Pancreas (tissue), 10 donors: ENCODE measurements at regions not wholly inside any gene's neighbourhood (a gene's known extent, or its start where the extent isn't known, plus 50 kb on each side); places are given as distances from the start of the nearest gene placed in this dataset.

Experiments used
- ATAC-seq, 4 donors: fragments of 200-7000 bp; cut with Tn5 transposase; one replicate each; pipeline versions ENCODE4 v1.8.0 to v1.9.1; 2020; ENCODE audit warnings: mild to moderate bottlenecking in 4 of 4, moderate library complexity in 4 of 4
- DNase-seq, 6 donors: peaks; one replicate each; pipeline ENCODE4 v3.0.0-alpha.2; 2020
- FAIRE-seq: peaks from 2 replicates; lab custom pipeline; 2012; peaks lifted over from hg19 to GRCh38; lab: Jason Lieb, UNC
- H3K27ac ChIP-seq, 4 donors: fragments of 200-600 bp; sonication (generic); 1 replicate in 3 of 4; 2 replicates in 1 of 4; pipeline versions ENCODE4 v1.5.0 to v1.8.0; 2020
- H3K27me3 ChIP-seq, 4 donors: fragments of 200-600 bp; one replicate each; pipeline ENCODE4 v1.8.0; 2021
- H3K36me3 ChIP-seq, 3 donors: fragments of 200-600 bp; sonication (generic) in 1 of 3; one replicate each; pipeline versions ENCODE4 v1.5.0 to v1.8.0; 2020 to 2021
- H3K4me1 ChIP-seq, 3 donors: fragments of 200-600 bp; one replicate each; pipeline ENCODE4 v1.8.0; 2021
- H3K4me3 ChIP-seq, 4 donors: fragments of 200-600 bp; sonication (generic) in 2 of 4; one replicate each; pipeline versions ENCODE4 v1.5.0 to v1.8.0; 2020 to 2021
- H3K9me3 ChIP-seq, 4 donors: fragments of 200-600 bp; one replicate each; pipeline ENCODE4 v1.8.0; 2021
- WGBS, 2 donors: extraction: QIAGEN DNeasy Blood & Tissue Kit; methylation state at CpG; one replicate each; pipeline ENCODE4 v1.1.7; 2013; 5-methylcytosine and 5-hydroxymethylcytosine counted together
- intact Hi-C, 3 donors: fragments of 100-400 bp; cut with DNase I; formaldehyde crosslinking; loops; one replicate each; pipeline versions ENCODE4 v1.11.1 to v1.14.2; 2022
- TF ChIP-seq, protein P1 (sequence below), 4 donors: fragments of 200-600 bp; sonication (generic) in 3 of 4; IDR thresholded peaks; one replicate each; pipeline versions ENCODE4 v1.5.0 to v1.8.0; 2021; ENCODE audit warnings: antibody characterized with exemption in 4 of 4
- donor health status: healthy with polysubstance abuse.
- donor health status: DM: no; HTN: no; CAD: no; lungs with moderate emphysema.
- donor health status: DM: no; HTN: no; CAD: no.
- donor health status: control.
- donor health status: control.
- donor health status: Bipolar disorder and iron deficiency.
- donor health status: DM: yes; HTN: yes; CAD: no.
- donor health status: DM: no; HTN: no; CAD: no.
- donor health status: DM: no; HTN: no; CAD: no.
- donor health status: DM: yes; HTN: yes; CAD: no.

DNA sequence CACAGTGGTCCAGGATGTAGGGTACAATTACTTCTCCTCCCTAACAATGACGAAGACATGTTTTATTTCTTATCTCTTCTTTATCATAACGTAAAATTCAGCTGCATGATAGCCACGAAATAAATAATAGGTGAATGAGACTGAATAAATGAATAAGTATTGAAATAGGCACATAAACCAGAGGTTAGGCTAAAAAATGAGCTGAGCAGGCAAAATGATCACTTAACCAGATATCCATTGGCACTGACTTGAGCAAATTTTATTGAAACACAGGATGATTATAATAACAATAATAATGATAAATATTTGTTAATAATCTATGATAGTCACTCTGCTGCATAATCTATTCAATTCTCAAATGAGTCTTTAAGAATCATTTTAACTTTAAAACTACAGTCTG lies 506.9 kb upstream of the ZNF804A start:
- TF ChIP-seq, protein P1, sequence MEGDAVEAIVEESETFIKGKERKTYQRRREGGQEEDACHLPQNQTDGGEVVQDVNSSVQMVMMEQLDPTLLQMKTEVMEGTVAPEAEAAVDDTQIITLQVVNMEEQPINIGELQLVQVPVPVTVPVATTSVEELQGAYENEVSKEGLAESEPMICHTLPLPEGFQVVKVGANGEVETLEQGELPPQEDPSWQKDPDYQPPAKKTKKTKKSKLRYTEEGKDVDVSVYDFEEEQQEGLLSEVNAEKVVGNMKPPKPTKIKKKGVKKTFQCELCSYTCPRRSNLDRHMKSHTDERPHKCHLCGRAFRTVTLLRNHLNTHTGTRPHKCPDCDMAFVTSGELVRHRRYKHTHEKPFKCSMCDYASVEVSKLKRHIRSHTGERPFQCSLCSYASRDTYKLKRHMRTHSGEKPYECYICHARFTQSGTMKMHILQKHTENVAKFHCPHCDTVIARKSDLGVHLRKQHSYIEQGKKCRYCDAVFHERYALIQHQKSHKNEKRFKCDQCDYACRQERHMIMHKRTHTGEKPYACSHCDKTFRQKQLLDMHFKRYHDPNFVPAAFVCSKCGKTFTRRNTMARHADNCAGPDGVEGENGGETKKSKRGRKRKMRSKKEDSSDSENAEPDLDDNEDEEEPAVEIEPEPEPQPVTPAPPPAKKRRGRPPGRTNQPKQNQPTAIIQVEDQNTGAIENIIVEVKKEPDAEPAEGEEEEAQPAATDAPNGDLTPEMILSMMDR (IDR thresholded peaks at IDR 0.05): no peak
- H3K27me3 ChIP-seq: no peaks in the 10 kb centered on the region
- intact Hi-C loops: no loop called here
- ATAC-seq (no peak), DNase-seq (no peak), FAIRE-seq (no peak)
- no peak overlapping the region for H3K27ac ChIP-seq
- no peaks in the 10 kb centered on the region for H3K36me3 ChIP-seq
- WGBS, 2 donors: 61 to 76% methylated on average over 3 of the region's 3 CpGs
- peaks cover 0 to 2% (median 0%) of the 10 kb centered on the region in 3 donors for H3K4me1 ChIP-seq
- H3K9me3 ChIP-seq: no peaks in the 10 kb centered on the region
- no peak overlapping the region for H3K4me3 ChIP-seq

DNA sequence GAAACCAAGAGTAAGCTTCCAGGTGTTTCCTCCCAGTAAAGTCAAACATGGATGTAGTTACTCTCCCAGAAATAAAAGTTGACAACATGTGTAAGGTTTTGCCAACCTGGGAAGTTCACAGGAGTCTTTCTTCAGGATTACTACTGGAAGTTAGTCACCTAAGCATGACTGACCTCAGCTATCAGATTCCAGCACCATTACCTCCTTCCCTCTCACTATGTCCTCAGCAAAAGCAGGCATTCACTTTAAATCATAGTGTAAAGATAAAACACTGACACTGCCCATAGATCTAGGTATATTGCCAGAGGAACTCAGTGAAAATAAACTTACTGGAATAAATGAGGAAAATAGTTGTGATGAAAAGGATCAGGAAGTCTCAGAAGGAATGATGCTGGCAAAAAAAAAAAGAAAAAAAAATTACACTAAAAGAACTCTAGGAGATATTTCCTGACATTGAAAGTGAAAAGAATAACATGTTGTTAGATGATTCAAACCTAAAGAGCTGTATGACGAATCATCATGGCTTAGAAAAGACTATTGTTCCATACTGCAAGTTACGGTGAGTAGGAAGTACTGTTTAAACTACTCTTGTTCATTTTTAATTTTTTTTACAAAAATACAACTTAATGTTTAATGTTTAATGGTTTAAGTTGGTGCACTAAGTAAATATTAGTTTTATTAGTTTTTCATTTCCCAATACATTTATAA lies 484.5 kb upstream of the ZNF804A start:
- FAIRE-seq: peak; percentile 17
- TF ChIP-seq, protein P1 (IDR thresholded peaks at IDR 0.05): no peak
- H3K27me3 ChIP-seq: no peaks in the 10 kb centered on the region
- H3K36me3 ChIP-seq: no peaks in the 10 kb centered on the region
- no peak for DNase-seq
- no peak overlapping the region for H3K27ac ChIP-seq
- no peaks in the 10 kb centered on the region for H3K9me3 ChIP-seq
- no peak overlapping the region for H3K4me3 ChIP-seq
- ATAC-seq: no peak
- WGBS, 2 donors: 72 to 80% methylated on average over 2 of the region's 2 CpGs
- intact Hi-C loops: no loop called here
- no peaks in the 10 kb centered on the region for H3K4me1 ChIP-seq

DNA sequence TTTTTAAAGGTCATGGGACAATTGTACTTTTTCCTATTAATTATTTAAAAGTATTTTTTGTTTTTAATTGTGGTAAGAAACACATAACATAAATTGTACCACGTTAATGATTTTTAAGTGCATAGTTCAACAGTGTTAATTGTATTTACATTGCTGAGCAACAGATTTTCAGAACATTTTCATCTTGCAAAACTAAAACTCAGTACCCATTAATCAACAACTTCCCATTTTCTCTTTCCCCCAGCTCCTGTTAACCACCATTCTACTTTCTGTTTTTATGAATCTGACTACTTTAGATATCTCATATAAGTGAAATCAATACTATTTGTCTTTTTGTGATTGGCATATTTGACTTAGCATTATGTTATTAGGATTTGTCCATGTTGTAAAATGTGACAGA lies 483.9 kb upstream of the ZNF804A start:
- ATAC-seq (no peak), FAIRE-seq (peak; percentile 37), DNase-seq (no peak)
- Histone ChIP-seq H3K27me3 (no peaks in the 10 kb centered on the region), H3K27ac (no peak overlapping the region), H3K36me3 (no peaks in the 10 kb centered on the region), H3K4me3 (no peak overlapping the region), H3K4me1 (no peaks in the 10 kb centered on the region), H3K9me3 (no peaks in the 10 kb centered on the region)
- TF ChIP-seq, protein P1 (IDR thresholded peaks at IDR 0.05): no peak
- 28 to 34% methylated on average over 1 of the region's 1 CpG for WGBS, 2 donors
- intact Hi-C loops: no loop called here

DNA sequence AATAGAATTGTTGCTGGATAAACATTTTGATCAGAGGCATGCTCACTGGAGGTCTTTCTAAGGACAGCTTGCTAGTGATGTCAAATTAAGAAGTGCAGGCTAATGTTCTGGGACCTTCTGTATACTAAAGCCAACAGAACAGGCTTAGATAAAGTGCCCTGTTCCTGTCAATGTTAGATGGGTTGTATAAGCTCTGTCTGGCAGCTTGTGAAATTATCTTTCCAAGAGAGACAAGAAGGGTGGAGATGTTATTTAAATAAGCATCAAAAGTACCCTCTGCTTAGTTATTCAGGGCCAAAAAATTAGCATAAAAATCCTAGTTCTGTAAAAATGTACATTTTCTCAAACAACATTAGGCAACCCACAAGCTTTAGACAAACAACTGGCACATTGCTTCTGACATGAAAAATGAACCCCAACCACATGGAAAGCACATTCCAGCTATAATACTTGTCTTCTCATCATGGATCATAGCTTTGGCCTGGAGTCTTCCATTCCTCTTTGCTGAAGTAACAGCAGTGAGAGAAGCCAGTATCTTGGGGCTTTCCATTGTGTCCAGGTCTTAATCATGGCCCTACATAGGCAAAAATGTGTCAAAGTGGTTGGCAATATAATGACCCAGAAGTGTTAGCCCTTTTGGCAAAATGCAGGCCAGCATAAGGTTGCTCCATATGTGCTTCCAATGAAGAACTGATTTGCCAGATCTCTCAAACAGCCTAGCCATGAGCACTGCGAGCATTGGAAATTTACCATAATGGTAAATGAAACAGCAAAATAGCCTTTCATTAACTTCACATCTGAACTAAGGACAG lies 478.1 kb upstream of the ZNF804A start:
- no peak overlapping the region for H3K27ac ChIP-seq
- 93 to 97% methylated on average over 1 of the region's 1 CpG for WGBS, 2 donors
- DNase-seq (no peak), ATAC-seq (no peak), FAIRE-seq (no peak)
- TF ChIP-seq, protein P1 (IDR thresholded peaks at IDR 0.05): no peak
- H3K36me3 ChIP-seq: no peaks in the 10 kb centered on the region
- H3K4me3 ChIP-seq: no peak overlapping the region
- no peaks in the 10 kb centered on the region for H3K27me3 ChIP-seq
- H3K4me1 ChIP-seq: no peaks in the 10 kb centered on the region
- intact Hi-C loops: no loop called here
- H3K9me3 ChIP-seq: no peaks in the 10 kb centered on the region

DNA sequence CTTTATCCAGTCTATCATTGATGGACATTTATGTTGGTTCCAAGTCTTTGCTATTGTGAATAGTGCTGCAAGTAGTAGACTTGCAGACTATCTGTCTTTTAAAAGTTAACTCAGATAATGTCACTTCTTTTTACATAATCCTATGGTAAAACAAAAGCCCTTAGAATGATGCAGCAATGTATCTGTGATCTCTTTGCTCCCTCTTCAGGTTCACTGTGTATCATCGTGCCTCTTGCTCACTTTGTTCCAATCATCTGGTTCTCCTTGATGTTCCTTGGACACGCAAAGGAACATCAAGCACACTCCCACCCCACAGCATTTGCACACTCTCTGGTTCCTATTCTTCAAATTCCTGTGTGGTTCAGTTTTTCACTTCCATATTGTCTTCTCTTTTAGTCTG lies 472.5 kb upstream of the ZNF804A start:
- 85 to 93% methylated on average over 2 of the region's 2 CpGs for WGBS, 2 donors
- FAIRE-seq (no peak), ATAC-seq (no peak), DNase-seq (no peak)
- intact Hi-C loops: no loop called here
- H3K36me3 ChIP-seq: no peaks in the 10 kb centered on the region
- no peaks in the 10 kb centered on the region for H3K9me3 ChIP-seq
- no peak overlapping the region for H3K4me3 ChIP-seq
- H3K27me3 ChIP-seq: no peaks in the 10 kb centered on the region
- TF ChIP-seq, protein P1 (IDR thresholded peaks at IDR 0.05): no peak
- no peaks in the 10 kb centered on the region for H3K4me1 ChIP-seq
- no peak overlapping the region for H3K27ac ChIP-seq
